Sigmoid colon (tissue), 4 donors: ENCODE measurements at regions not wholly inside any gene's neighbourhood (a gene's known extent, or its start where the extent isn't known, plus 50 kb on each side); places are given as distances from the start of the nearest gene placed in this dataset.

ENCODE experiments used
- EP300 ChIP-seq, 4 donors: sonication (generic); formaldehyde crosslinking; IDR thresholded peaks; one replicate each; pipeline ENCODE4 v1.6.1; 2017; ENCODE audit warnings: antibody characterized with exemption in 4 of 4
- POLR2A ChIP-seq, 2 donors: fragments of 450-650 bp; IDR thresholded peaks; one replicate each; pipeline ENCODE4 v1.6.1; 2016; ENCODE audit warnings: antibody characterized with exemption in 2 of 2, mild to moderate bottlenecking in 2 of 2, moderate library complexity in 2 of 2
- TF ChIP-seq, protein P1 (sequence below), 4 experiments: fragments of 450-650 bp in 3 of 4; fragments of 200-600 bp in 1 of 4; IDR thresholded peaks; one replicate each; pipeline ENCODE4 v1.5.1; 2016 to 2019; ENCODE audit warnings: antibody characterized with exemption in 4 of 4, mild to moderate bottlenecking in 3 of 4, moderate library complexity in 2 of 4

DNA sequence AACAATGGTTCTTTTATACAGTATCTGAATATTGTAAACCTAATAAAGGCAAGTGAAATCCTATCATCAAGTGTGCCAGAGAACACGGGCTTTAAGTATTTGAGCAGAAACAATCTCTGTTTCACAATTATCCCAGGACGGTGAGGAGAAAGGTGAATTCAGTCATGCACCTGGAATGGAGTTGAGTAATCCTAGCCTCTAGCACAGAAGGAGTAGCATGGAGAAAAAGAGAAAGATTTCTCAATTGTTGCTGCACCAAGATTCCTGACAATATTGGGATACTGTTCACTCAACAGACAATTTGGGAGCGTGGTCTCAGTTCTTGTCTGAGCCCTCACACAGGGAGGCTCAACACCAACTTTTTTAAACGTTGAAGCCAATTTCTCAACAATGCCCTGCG, 510.6 kb downstream of the SOX11 start:
- TF ChIP-seq POLR2A (IDR thresholded peaks at IDR 0.05) (no peak), EP300 (IDR thresholded peaks at IDR 0.05) (no peak)
- TF ChIP-seq, protein P1, sequence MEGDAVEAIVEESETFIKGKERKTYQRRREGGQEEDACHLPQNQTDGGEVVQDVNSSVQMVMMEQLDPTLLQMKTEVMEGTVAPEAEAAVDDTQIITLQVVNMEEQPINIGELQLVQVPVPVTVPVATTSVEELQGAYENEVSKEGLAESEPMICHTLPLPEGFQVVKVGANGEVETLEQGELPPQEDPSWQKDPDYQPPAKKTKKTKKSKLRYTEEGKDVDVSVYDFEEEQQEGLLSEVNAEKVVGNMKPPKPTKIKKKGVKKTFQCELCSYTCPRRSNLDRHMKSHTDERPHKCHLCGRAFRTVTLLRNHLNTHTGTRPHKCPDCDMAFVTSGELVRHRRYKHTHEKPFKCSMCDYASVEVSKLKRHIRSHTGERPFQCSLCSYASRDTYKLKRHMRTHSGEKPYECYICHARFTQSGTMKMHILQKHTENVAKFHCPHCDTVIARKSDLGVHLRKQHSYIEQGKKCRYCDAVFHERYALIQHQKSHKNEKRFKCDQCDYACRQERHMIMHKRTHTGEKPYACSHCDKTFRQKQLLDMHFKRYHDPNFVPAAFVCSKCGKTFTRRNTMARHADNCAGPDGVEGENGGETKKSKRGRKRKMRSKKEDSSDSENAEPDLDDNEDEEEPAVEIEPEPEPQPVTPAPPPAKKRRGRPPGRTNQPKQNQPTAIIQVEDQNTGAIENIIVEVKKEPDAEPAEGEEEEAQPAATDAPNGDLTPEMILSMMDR (IDR thresholded peaks at IDR 0.05) = no peak
